Mesenteric fat pad (tissue), 1 donor: ENCODE measurements at regions not wholly inside any gene's neighbourhood (a gene's known extent, or its start where the extent isn't known, plus 50 kb on each side); places are given as distances from the start of the nearest gene placed in this dataset.
A peak's percentile ranks its signal among the peaks of the same experiment; 100 is the strongest.
"Not testable (repeated sequence)": the region's sequence is repeated elsewhere in the genome, so short reads cannot be mapped to it uniquely, and the experiment has no call there.

ENCODE experiments used
- DNase-seq: peaks from one replicate; pipeline ENCODE4 v3.0.0-alpha.2; 2020; ENCODE audit warnings: low spot score
- donor health status: DM: yes; HTN: yes; CAD: no.

DNA sequence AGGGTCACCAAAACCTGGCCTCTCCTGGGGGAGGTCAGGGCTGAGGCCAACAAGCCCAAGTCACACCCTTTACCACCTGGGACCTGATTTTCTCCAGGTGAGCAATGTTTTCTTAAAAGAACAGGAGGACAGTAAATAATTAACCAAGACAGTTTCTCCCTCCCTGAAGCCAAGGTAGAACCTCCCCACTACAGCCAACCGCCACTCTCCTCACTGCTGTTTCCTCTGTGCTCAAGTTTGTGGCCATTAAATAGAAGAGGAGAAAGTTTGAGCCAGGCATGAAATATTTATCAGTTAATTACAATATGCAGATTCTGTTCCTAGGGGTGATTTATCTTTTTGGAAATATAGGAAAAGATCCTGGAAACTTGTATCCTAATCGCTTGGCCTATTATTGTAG lies 150.6 kb upstream of the ANKRD20A1 start:
- not testable (repeated sequence) for DNase-seq

DNA sequence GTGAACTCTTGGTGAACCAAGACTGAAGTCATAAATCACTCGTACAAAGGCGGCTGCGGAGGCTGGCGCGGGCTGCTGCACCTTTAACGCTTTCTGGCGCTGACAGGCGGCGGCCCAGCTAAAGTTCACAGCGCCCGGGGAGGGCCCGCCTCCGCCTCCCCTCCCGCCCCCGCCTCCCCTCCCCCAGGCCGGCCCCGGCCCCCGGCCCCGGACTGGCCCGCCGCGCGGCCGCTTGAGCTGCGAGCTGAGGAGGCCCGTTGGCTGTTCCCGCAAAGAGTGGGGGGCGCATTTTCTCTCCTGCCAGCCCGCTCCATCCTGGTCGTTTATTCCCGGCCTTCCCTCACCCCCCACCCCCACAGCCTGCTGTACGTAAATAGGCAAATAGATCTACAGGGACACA lies 147.3 kb upstream of the ANKRD20A1 start:
- not testable (repeated sequence) for DNase-seq

DNA sequence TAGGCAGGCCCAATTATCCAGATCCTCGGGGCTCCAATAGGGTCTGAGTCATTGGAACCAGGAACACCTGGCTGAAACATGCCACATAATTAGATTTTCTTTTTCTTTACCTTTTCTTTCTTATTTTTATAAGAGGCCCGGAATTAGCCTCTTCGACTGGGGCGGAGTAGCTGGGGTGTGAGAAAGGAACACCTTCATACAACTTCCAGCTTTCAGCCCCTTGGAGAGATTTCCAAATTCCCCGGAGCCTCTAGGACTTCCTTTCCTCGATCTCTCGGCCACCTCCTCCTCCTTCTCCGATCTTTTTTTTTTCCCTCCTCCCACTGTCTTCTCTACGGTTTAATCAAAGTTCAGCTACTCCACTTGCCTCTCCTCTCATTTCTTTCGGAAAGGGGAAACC lies 146.8 kb upstream of the ANKRD20A1 start:
- not testable (repeated sequence) for DNase-seq

DNA sequence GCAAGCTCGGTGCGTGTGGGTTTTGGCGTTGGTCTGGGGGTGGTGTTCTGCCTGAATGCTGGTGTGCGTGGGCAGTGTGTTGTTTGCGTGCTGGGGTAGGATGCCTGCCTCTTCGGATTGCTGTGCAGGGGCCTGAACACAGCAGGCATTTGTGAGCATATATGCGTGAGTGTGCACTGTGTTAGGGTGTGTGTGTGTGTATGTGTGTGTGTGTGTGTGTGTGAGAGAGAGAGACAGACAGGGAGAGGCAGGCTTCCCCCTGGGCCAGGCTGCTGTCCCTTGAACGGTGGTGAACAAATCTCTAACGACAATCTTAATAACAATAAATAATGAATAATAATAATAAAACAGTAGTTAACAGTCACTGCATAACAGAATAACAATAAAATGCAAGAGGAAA lies 145.8 kb upstream of the ANKRD20A1 start:
- DNase-seq, result peak; percentile 2

DNA sequence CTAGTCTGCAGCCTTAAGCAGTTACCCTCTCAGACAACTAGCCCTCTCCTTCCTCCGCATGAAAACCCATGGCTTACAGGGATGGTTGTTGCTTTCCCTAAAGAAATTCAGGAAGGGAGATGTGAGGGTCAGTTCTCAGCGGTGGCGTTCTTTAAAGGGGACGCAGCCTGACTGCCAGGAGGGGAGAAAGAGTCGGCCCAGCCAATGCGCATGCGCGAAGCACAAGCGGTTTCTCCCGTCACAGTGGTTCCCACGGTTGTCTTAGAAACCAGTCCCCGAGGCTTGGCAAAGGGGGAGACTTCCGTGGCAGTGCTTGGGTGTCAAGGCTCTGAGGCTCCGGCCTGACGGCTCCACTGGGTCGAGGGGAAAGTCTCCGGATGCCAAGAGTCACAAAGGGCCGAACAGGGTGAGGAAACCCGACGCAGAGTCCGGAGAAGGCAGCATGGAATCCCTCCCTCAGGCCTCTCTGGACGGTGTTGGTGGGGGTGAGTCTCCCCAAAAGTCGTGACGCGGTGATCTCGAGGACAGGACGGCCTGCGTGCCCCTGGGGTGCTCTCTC lies 140.8 kb upstream of the ANKRD20A1 start:
- peak; percentile 47 for DNase-seq

DNA sequence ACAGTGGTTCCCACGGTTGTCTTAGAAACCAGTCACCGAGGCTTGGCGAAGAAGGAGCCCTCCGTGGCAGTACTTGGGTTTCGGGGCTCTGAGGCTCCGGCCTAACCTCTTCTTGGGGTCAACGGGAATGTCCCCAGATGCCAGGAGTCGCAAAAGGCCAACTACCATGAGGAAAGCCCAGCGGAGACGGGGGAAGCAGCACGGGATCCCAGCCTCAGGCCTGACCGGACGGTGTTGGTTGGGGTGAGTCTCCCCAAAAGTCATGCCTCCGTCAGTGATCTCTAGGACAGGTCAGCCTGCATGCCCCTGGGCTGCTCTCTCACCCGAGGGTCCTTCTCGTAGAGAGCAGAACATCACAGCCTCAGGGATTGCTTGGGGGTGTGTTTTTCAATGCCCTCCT lies 138.2 kb upstream of the ANKRD20A1 start:
- peak; percentile 83 for DNase-seq

DNA sequence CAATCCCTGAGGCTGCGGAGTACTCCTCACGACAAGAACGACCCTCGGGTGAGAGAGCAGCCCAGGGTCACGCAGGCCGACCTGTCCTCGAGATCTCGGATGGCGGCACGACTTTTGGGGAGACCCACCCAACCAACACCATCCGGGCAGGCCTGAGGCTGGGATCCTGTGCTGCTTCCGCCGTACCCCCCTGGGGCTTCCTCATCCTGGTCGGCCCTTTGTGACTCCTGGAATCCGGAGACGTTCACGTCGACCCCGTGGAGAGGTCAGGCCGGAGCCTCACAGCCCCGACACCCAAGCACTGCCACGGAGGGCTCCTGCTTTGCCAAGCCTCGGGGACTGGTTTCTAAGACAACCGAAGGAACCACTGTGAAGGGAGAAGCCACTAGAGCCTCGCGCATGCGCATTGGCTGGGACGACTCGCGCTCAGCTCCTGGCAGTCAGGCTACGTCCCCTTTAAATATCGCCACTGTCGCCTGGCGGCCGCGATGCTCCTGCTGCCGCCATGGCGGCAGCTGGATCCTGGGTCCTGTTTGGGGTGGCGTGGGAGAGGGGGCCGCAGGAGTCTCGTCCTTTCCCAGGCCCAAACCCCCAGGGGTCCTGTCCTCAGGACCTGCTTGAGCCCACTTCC lies 136.2 kb upstream of the ANKRD20A1 start:
- DNase-seq, result not testable (repeated sequence)

DNA sequence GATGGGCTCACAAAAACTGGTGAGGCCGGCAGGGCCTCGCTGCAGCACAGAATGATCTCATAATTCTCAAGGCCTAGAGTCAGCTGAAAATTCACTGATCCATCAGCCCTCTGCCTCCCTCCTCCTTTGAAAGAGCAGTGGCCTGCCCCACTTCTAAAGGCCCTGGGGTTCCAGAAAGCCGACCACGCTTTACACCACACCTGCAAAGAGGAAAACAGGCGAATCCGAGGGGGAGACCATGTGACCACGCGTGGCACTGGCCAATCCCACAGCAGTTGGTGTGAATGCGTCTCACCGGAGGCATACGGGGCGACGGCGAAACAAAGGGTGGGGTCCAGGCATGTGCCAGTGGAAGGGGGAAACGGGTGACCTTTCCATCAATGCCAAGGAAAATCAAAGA lies 135.5 kb upstream of the ANKRD20A1 start:
- DNase-seq, result peak; percentile 64

DNA sequence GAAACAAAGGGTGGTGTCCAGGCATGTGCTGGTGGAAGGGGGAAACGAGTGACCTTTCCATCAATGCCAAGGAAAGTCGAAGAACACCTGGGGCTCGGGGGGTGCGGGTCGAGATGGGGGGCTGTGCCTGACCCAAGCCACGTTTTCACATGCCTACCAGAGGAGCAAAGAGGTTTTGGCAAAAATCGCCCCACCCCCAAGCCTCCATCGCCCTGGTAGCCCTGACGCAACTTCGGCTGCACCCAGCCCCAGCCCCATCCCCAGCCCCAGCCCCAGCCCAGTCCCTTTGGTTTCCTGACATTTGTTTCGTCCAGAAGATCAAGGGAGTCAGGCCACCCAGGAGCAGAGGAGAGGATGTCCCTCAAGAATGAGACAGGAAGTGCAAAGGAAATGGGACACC lies 133.8 kb upstream of the ANKRD20A1 start:
- DNase-seq, result peak; percentile 87

DNA sequence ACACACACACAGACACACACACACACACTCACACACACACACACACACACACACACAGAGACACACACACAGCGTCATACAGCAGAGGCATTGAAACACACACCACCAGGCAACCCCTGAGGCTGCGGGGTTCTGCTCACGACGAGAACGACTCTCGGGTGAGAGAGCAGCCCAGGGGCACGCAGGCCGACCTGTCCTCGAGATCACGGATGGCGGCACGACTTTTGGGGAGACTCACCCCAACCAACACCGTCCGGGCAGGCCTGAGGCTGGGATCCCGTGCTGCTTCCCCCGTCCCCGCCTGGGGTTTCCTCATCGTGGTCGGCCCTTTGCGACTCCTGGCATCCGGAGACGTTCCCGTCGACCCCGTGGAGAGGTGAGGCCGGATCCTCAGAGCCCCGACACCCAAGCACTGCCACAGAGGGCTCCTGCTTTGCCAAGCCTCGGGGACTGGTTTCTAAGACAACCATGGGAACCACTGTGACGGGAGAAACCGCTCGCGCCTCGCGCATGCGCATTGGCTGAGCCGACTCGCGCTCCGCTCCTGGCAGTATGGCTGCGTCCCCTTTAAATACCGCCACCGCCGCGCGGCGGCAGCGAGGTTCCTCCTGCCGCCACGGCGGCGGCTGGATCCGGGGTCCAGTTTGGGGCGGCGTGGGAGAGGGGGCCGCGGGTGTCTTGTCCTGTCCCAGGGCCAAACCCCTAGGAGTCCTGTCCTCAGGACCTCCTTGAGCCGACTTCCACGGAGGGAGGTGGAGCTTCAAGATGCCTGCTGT lies 132.3 kb upstream of the ANKRD20A1 start:
- DNase-seq, result peak; percentile 53

DNA sequence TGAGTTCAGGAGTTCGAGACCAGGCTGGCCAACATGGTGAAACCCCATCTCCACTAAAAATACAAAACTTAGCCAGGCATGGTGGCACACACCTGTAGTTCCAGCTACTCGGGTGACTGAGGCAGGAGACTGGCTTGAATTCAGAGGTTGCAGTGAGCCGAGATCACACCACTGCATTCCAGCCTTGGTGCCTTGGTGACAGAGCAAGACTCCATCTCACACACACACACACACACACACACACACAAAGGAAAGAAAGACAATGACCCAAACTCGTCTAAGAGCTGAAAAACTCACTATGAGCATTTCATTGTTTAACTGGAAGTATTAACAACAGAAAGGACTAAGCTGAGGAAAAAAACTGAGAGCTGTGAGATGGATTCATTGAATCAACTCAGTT lies 95.6 kb upstream of the ANKRD20A1 start:
- not testable (repeated sequence) for DNase-seq

DNA sequence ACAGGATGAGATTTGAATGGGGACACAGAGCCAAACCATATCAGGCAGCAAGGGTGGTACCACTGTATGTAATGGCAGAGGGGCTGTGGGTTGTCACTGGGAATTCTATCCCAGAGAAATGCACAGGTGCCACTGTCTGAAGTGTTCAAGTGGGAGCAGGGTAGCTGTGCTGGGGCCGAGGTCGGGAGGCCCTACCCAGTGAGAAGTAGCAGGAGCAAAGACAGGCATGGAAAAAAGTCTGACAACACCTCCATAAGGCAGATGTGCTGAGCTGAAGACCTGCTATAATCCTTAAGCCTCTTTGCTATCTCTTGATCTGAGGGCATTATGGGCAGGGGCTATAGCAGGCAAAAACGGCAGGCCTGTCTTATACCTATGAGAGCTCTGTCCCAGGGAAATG lies 86.9 kb upstream of the ANKRD20A1 start:
- DNase-seq, result not testable (repeated sequence)

DNA sequence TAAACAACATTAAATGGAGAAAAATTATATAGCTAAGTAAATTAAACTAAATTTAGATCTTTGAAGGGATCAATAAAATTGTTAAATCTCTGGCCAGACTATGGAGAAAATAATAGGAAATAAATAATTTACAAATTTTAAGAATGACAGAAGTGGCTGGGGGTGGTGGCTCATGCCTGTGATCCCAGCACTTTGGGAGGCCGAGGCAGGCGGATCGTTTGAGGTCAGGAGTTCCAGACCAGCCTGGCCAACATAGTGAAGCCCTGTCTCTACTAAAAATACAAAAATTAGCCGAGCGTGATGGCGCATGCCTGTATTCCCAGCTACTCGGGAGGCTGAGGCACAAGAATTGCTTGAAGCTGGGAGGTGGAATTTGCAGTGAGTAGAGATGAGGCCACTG lies 58.6 kb upstream of the ANKRD20A1 start:
- peak; percentile 75 for DNase-seq
